ENCODE measurements at regions not wholly inside any gene's neighbourhood (a gene's known extent, or its start where the extent isn't known, plus 50 kb on each side); places are given as distances from the start of the nearest gene placed in this dataset.

DNA sequence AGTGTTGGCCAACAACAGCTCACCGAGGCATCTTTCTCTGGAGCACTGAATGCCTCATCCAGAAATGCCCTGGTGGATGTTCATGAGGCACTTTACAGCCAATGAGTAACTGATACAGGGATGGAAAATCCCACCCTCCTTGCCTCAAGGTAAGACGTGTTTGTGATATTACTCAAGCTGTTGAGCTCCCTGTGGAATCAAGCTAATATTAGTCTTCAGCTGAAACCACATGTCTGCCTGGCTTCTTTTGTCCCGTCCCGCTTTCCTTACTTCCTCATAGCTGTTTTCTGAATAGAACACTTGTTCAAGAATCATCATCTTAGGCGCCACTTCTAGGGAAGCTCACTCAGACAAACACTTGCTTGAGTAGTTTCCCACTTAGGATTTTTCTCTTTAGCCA is 422.4 kb downstream of the INHBA start:
- no peaks in the 10 kb centered on the region for H3K36me3 ChIP-seq (ENCODE audit: control insufficient read depth, insufficient read depth, low read length)
- TF ChIP-seq, protein P1, sequence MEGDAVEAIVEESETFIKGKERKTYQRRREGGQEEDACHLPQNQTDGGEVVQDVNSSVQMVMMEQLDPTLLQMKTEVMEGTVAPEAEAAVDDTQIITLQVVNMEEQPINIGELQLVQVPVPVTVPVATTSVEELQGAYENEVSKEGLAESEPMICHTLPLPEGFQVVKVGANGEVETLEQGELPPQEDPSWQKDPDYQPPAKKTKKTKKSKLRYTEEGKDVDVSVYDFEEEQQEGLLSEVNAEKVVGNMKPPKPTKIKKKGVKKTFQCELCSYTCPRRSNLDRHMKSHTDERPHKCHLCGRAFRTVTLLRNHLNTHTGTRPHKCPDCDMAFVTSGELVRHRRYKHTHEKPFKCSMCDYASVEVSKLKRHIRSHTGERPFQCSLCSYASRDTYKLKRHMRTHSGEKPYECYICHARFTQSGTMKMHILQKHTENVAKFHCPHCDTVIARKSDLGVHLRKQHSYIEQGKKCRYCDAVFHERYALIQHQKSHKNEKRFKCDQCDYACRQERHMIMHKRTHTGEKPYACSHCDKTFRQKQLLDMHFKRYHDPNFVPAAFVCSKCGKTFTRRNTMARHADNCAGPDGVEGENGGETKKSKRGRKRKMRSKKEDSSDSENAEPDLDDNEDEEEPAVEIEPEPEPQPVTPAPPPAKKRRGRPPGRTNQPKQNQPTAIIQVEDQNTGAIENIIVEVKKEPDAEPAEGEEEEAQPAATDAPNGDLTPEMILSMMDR (IDR thresholded peaks at IDR 0.05; ENCODE audit: insufficient read depth, low read length, poor library complexity, severe bottlenecking) = no peak
- no peak for DNase-seq (ENCODE audit: low read depth)
- no peaks in the 10 kb centered on the region for H3K27me3 ChIP-seq (ENCODE audit: control insufficient read depth, insufficient read depth, low read length)
- H3K4me3 ChIP-seq (ENCODE audit: low read depth, low read length) = no peak overlapping the region

DNA sequence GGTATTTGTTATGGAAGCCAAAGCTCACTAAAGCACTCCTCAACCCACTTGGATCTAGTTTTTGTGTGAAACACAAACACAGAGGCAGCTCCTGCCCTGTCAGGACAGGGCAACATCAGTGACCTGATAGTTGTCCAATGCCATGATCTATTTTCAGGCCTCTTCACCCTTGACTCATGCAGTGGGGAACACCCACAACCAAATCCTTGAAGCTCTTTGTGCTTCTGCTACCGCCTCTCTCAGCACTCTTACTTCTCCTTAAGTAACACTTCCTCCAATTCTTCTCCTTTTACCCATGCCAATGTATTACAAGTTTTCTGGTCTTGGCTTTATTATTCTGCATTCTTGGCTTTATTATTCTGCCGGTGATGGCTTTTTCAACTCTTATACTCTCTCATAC is 425.3 kb downstream of the INHBA start:
- no peaks in the 10 kb centered on the region for H3K27me3 ChIP-seq (ENCODE audit: control insufficient read depth, insufficient read depth, low read length)
- TF ChIP-seq, protein P1 (IDR thresholded peaks at IDR 0.05; ENCODE audit: insufficient read depth, low read length, poor library complexity, severe bottlenecking) = no peak
- DNase-seq (ENCODE audit: low read depth) = no peak

DNA sequence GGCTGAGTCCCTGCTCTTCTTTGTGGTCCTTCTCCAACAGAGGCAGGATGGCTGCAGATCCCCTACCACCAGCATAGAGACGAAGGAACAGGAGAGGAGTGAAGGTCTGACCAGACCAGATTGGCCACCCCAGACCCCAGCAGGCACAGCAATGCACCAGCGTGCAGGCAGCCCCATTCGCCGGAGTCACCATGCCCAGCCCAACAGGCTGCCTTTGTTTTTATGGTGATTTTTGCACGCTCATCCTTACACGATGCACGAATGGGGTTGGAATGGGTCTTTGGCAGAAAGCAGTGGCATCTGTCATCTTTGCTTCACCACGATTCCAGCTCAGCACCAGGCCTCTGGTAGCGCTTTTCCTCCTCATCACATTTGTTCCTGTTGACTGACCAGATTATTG is 427.6 kb downstream of the INHBA start:
- TF ChIP-seq, protein P1 (IDR thresholded peaks at IDR 0.05; ENCODE audit: insufficient read depth, low read length, poor library complexity, severe bottlenecking) = no peak

More for the DNA sequence above, 425.3 kb downstream of the INHBA start:
- H3K36me3 ChIP-seq (ENCODE audit: control insufficient read depth, insufficient read depth, low read length) = no peaks in the 10 kb centered on the region
- H3K4me3 ChIP-seq (ENCODE audit: low read depth, low read length) = no peak overlapping the region

DNA sequence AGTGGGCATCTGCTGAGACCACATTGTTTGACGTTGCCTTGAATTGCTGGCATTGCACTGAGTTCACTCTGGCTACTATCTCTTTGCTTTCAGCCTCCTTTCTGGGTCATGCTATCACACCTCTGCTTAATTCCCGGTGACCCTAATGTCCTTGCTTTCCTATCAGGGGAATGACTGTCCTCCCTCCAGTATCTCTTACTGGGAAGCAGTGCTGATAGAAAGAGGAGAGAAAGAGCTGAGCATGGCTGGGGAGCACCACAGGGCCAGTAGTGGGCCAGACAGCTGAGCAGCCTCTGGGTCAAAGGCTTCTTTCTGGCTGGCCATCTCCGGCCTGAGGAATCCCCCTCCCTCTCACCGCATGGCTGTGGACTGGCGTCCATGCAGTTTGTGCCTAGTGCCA is 428.7 kb downstream of the INHBA start:
- no peaks in the 10 kb centered on the region for H3K27me3 ChIP-seq (ENCODE audit: control insufficient read depth, insufficient read depth, low read length)
- TF ChIP-seq, protein P1 (IDR thresholded peaks at IDR 0.05; ENCODE audit: insufficient read depth, low read length, poor library complexity, severe bottlenecking) = no peak
- no peak for DNase-seq (ENCODE audit: low read depth)
- H3K36me3 ChIP-seq (ENCODE audit: control insufficient read depth, insufficient read depth, low read length) = no peaks in the 10 kb centered on the region
- H3K4me3 ChIP-seq (ENCODE audit: low read depth, low read length) = no peak overlapping the region

More for the DNA sequence above, 427.6 kb downstream of the INHBA start:
- Histone ChIP-seq H3K27me3 (ENCODE audit: control insufficient read depth, insufficient read depth, low read length) (no peaks in the 10 kb centered on the region), H3K36me3 (ENCODE audit: control insufficient read depth, insufficient read depth, low read length) (no peaks in the 10 kb centered on the region), H3K4me3 (ENCODE audit: low read depth, low read length) (no peak overlapping the region)
- no peak for DNase-seq (ENCODE audit: low read depth)

DNA sequence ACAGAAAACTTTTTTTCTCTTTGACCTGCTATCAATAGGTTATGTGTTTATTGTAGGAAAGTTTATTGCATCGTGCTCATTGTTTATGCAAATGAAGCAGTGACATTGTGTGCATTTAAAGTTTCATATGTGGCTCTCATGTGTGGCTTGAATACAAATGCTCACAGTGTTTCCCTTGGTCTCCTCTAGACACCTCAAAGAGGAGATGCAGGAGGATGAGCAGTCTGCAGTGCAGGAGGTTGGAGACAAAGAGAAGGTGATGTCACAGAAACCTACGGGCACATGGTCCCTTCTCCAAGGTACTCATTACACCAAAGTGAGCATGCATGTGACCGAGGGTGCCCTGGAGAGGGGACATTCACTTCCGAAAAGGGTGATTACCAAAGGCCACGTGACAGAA is 430.2 kb downstream of the INHBA start:
- no peak for DNase-seq (ENCODE audit: low read depth)
- no peaks in the 10 kb centered on the region for H3K27me3 ChIP-seq (ENCODE audit: control insufficient read depth, insufficient read depth, low read length)

DNA sequence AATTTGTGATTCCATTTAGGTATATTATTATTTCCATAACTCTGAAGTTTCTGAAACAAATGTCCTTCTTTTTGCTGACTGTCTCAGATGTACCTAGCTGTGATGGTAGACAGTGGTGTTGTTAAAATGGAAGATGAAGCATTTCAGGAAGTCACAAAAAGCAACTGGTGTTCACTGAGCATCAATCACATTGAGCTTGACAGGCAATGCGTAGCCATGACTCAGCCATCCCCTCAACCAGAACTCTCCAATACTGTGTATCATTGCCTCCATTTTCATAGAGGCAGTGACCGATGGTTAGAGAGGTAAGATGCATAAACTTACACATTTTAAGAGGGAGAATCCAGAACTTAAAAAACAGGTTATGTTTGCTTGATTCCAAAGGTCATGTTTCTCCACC is 434.0 kb downstream of the INHBA start:
- Histone ChIP-seq H3K27me3 (ENCODE audit: control insufficient read depth, insufficient read depth, low read length) (no peaks in the 10 kb centered on the region), H3K4me3 (ENCODE audit: low read depth, low read length) (no peak overlapping the region), H3K36me3 (ENCODE audit: control insufficient read depth, insufficient read depth, low read length) (no peaks in the 10 kb centered on the region)
- no peak for DNase-seq (ENCODE audit: low read depth)
- TF ChIP-seq, protein P1 (IDR thresholded peaks at IDR 0.05; ENCODE audit: insufficient read depth, low read length, poor library complexity, severe bottlenecking) = no peak

More for the DNA sequence above, 430.2 kb downstream of the INHBA start:
- TF ChIP-seq, protein P1 (IDR thresholded peaks at IDR 0.05; ENCODE audit: insufficient read depth, low read length, poor library complexity, severe bottlenecking) = no peak
- no peak overlapping the region for H3K4me3 ChIP-seq (ENCODE audit: low read depth, low read length)
- no peaks in the 10 kb centered on the region for H3K36me3 ChIP-seq (ENCODE audit: control insufficient read depth, insufficient read depth, low read length)

Measured in kidney epithelial cell (primary cell).